Stimulated activated naive CD4-positive, alpha-beta T cell treated with Interleukin-2 at 50 U/mL for 16 hours (primary cell): ENCODE measurements at regions not wholly inside any gene's neighbourhood (a gene's known extent, or its start where the extent isn't known, plus 50 kb on each side); places are given as distances from the start of the nearest gene placed in this dataset.

Experiments
- DNase-seq: peaks from one replicate; lab custom pipeline; 2025; lab: John Stamatoyannopoulos, UW

GRCh38 chr3:193989186-193989585 is 146.8 kb upstream of the HES1 start:
- no peak for DNase-seq

- DNase-seq = no peak
Observed at GRCh38 chr3:193991666-193992424, 144.1 kb upstream of the HES1 start.

- DNase-seq = no peak
Observed at GRCh38 chr3:193992425-193993037, 143.4 kb upstream of the HES1 start.

GRCh38 chr3:193996221-193996620 is 139.7 kb upstream of the HES1 start:
- DNase-seq = no peak

- no peak for DNase-seq
Observed at GRCh38 chr3:193996641-193997089, 139.3 kb upstream of the HES1 start.

GRCh38 chr3:193997228-193998122 is 138.5 kb upstream of the HES1 start:
- no peak for DNase-seq

- no peak for DNase-seq
Observed at GRCh38 chr3:193998123-193998448, 137.9 kb upstream of the HES1 start.

GRCh38 chr3:193998628-193999195 is 137.2 kb upstream of the HES1 start:
- DNase-seq = no peak

- DNase-seq = no peak
Observed at GRCh38 chr3:194000100-194000499, 135.8 kb upstream of the HES1 start.

GRCh38 chr3:194000712-194001111 is 135.2 kb upstream of the HES1 start:
- DNase-seq = no peak

- DNase-seq = no peak
Observed at GRCh38 chr3:194001728-194002459, 134.1 kb upstream of the HES1 start.

- no peak for DNase-seq
Observed at GRCh38 chr3:194003114-194004057, 132.6 kb upstream of the HES1 start.

- no peak for DNase-seq
Observed at GRCh38 chr3:194005930-194006501, 129.9 kb upstream of the HES1 start.

- DNase-seq = no peak
Observed at GRCh38 chr3:194007592-194008337, 128.2 kb upstream of the HES1 start.

GRCh38 chr3:194009019-194009418 is 126.9 kb upstream of the HES1 start:
- DNase-seq = no peak

- no peak for DNase-seq
Observed at GRCh38 chr3:194009892-194010533, 125.9 kb upstream of the HES1 start.

- no peak for DNase-seq
Observed at GRCh38 chr3:194011807-194012206, 124.1 kb upstream of the HES1 start.

GRCh38 chr3:194013928-194014327 is 122.0 kb upstream of the HES1 start:
- DNase-seq = no peak

GRCh38 chr3:194014756-194015155 is 121.2 kb upstream of the HES1 start:
- DNase-seq = no peak
